ENCODE measurements at regions not wholly inside any gene's neighbourhood (a gene's known extent, or its start where the extent isn't known, plus 50 kb on each side); places are given as distances from the start of the nearest gene placed in this dataset.

GRCh38 chr10:107889105-107889504 lies 724.6 kb upstream of the SORCS1 start:
- H3K36me3 ChIP-seq: no peaks in the 10 kb centered on the region
- H3K4me1 ChIP-seq: no peaks in the 10 kb centered on the region
- intact Hi-C loops (cut with DNase I; ENCODE audit: low total_unique reads): no loop called here
- no peaks in the 10 kb centered on the region for H3K27me3 ChIP-seq
- no peak overlapping the region for H3K27ac ChIP-seq
- H3K9me3 ChIP-seq: no peaks in the 10 kb centered on the region
- no peak overlapping the region for H3K4me3 ChIP-seq
- TF ChIP-seq, protein P1, sequence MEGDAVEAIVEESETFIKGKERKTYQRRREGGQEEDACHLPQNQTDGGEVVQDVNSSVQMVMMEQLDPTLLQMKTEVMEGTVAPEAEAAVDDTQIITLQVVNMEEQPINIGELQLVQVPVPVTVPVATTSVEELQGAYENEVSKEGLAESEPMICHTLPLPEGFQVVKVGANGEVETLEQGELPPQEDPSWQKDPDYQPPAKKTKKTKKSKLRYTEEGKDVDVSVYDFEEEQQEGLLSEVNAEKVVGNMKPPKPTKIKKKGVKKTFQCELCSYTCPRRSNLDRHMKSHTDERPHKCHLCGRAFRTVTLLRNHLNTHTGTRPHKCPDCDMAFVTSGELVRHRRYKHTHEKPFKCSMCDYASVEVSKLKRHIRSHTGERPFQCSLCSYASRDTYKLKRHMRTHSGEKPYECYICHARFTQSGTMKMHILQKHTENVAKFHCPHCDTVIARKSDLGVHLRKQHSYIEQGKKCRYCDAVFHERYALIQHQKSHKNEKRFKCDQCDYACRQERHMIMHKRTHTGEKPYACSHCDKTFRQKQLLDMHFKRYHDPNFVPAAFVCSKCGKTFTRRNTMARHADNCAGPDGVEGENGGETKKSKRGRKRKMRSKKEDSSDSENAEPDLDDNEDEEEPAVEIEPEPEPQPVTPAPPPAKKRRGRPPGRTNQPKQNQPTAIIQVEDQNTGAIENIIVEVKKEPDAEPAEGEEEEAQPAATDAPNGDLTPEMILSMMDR (IDR thresholded peaks at IDR 0.05): no peak
- no peak for DNase-seq

DNA sequence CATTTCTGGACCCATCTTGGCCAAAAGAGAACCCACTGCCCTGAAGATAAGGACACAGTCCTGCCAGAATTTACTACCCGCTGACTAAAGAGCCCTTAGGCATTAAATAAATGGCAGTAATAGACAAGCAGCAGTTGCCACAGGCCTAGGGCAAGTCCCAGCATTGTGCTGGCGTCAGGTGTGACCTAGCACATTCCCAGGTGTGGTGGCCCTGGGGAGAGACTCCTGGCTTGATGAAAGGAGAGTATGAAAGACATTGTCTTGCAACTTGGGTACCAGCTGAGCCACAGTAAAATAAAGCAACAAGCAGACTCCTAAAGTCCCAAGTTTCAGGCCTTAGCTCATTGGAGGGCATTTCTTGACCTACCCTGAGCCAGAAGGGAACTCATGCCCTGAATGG lies 715.7 kb upstream of the SORCS1 start:
- H3K4me3 ChIP-seq: no peak overlapping the region
- no peaks in the 10 kb centered on the region for H3K4me1 ChIP-seq
- peaks cover 0 to 13% (median 0%) of the 10 kb centered on the region in 3 donors for H3K9me3 ChIP-seq
- TF ChIP-seq, protein P1 (IDR thresholded peaks at IDR 0.05): no peak
- intact Hi-C loops (cut with DNase I; ENCODE audit: low total_unique reads): no loop called here
- DNase-seq: no peak
- H3K27me3 ChIP-seq: no peaks in the 10 kb centered on the region
- H3K36me3 ChIP-seq: no peaks in the 10 kb centered on the region
- H3K27ac ChIP-seq: no peak overlapping the region

GRCh38 chr10:107873007-107873406 lies 708.5 kb upstream of the SORCS1 start:
- H3K4me3 ChIP-seq: no peak overlapping the region
- no peaks in the 10 kb centered on the region for H3K27me3 ChIP-seq
- no peaks in the 10 kb centered on the region for H3K9me3 ChIP-seq
- no peak overlapping the region for H3K27ac ChIP-seq
- no peaks in the 10 kb centered on the region for H3K36me3 ChIP-seq
- TF ChIP-seq, protein P1 (IDR thresholded peaks at IDR 0.05): no peak
- no peak for DNase-seq
- intact Hi-C loops (cut with DNase I; ENCODE audit: low total_unique reads): no loop called here
- no peaks in the 10 kb centered on the region for H3K4me1 ChIP-seq

DNA sequence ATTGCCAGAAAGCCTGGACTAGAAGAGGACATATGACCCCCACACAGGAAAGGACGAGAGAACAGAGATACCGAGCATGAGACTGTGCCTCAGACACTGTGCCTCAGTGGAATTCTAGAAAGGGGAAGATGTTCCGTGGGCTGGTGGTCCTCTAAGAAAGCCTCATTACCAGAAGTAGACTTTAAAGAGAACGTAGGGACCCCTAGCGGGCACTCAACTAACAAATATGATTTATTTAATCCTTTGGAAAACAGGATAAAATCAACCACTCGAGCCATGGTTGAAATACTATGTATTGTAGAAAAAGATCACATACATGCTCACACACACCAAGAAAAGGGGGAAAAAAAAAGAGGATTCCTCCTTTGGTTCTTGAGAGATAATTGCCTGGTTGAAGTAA lies 701.2 kb upstream of the SORCS1 start:
- TF ChIP-seq, protein P1 (IDR thresholded peaks at IDR 0.05): no peak
- intact Hi-C loops (cut with DNase I; ENCODE audit: low total_unique reads): no loop called here

DNA sequence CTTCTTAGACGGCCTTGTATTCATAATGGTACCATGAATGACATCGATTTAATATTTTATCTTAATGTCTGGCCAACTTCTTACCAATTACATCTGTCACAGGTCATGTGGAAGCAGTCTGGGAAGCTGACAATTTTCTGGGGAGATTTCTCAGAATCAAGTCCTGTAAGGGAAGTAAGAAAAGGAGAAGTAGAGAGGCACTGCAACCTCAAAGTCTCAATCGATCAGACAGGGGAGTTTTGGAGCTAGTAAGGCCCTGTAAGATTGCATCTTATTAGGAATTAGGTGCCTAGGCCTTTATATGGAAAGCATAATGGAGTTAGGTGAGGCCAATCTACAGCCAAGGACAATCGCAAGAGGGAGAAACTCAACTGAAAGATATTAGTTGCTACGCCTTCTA lies 694.6 kb upstream of the SORCS1 start:
- H3K36me3 ChIP-seq: no peaks in the 10 kb centered on the region
- H3K27me3 ChIP-seq: no peaks in the 10 kb centered on the region
- H3K4me3 ChIP-seq: no peak overlapping the region
- H3K27ac ChIP-seq: no peak overlapping the region
- DNase-seq: no peak
- intact Hi-C loops (cut with DNase I; ENCODE audit: low total_unique reads): no loop called here
- H3K4me1 ChIP-seq: no peaks in the 10 kb centered on the region
- no peaks in the 10 kb centered on the region for H3K9me3 ChIP-seq
- TF ChIP-seq, protein P1 (IDR thresholded peaks at IDR 0.05): no peak

More for the DNA sequence above, 701.2 kb upstream of the SORCS1 start:
- no peak overlapping the region for H3K4me3 ChIP-seq
- no peaks in the 10 kb centered on the region for H3K4me1 ChIP-seq
- H3K9me3 ChIP-seq: no peaks in the 10 kb centered on the region
- H3K27ac ChIP-seq: no peak overlapping the region
- H3K27me3 ChIP-seq: no peaks in the 10 kb centered on the region
- no peaks in the 10 kb centered on the region for H3K36me3 ChIP-seq
- DNase-seq: no peak

DNA sequence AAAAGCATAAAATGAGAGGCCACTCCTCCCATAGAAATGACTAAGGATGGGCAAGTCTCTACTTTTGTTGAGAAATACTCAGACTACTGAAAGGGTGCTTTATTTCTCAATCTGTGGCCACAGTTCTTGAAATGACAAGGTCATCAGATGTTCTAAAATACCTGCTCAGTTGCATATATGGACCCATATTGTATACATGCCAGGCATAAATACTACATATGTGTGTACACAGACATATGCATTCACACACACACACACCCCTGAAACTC lies 691.5 kb upstream of the SORCS1 start:
- H3K4me3 ChIP-seq: no peak overlapping the region
- no peak overlapping the region for H3K27ac ChIP-seq
- no peaks in the 10 kb centered on the region for H3K4me1 ChIP-seq
- intact Hi-C loops (cut with DNase I; ENCODE audit: low total_unique reads): no loop called here
- no peak for DNase-seq
- no peaks in the 10 kb centered on the region for H3K36me3 ChIP-seq
- H3K9me3 ChIP-seq: no peaks in the 10 kb centered on the region
- TF ChIP-seq, protein P1 (IDR thresholded peaks at IDR 0.05): no peak
- no peaks in the 10 kb centered on the region for H3K27me3 ChIP-seq
